Right lobe of liver (tissue), 6 donors: ENCODE measurements at regions not wholly inside any gene's neighbourhood (a gene's known extent, or its start where the extent isn't known, plus 50 kb on each side); places are given as distances from the start of the nearest gene placed in this dataset.
A peak's percentile ranks its signal among the peaks of the same experiment; 100 is the strongest.

ENCODE experiments used
- ATAC-seq, 4 donors: fragments of 200-7000 bp; cut with Tn5 transposase; one replicate each; pipeline ENCODE4 v1.9.1; 2020; ENCODE audit warnings: mild to moderate bottlenecking in 4 of 4, moderate library complexity in 4 of 4
- DNase-seq, 3 donors: peaks; one replicate each; pipeline ENCODE4 v3.0.0-alpha.2; 2020
- H3K27ac ChIP-seq, 3 donors: fragments of 200-600 bp; one replicate each; pipeline ENCODE4 v1.8.0; 2022
- H3K27me3 ChIP-seq, 2 donors: fragments of 200-600 bp; one replicate each; pipeline ENCODE4 v1.8.0; 2022
- H3K36me3 ChIP-seq, 4 donors: fragments of 200-600 bp; sonication (generic) in 1 of 4; one replicate each; pipeline versions ENCODE4 v1.5.1 to v1.8.0; 2017 to 2022; ENCODE audit warnings: control low read depth in 1 of 4
- H3K4me1 ChIP-seq, 4 donors: fragments of 200-600 bp; sonication (generic) in 1 of 4; one replicate each; pipeline versions ENCODE4 v1.5.1 to v1.8.0; 2017 to 2022; ENCODE audit warnings: control low read depth in 1 of 4
- H3K4me3 ChIP-seq, 3 donors: fragments of 200-600 bp; one replicate each; pipeline ENCODE4 v1.8.0; 2022
- H3K9me3 ChIP-seq, 4 donors: fragments of 200-600 bp; sonication (generic) in 1 of 4; one replicate each; pipeline versions ENCODE4 v1.5.1 to v1.8.0; 2017 to 2022; ENCODE audit warnings: control low read depth in 1 of 4
- POLR2A ChIP-seq: fragments of 450-650 bp; IDR thresholded peaks from one replicate; pipeline ENCODE4 v1.6.1; 2017; ENCODE audit warnings: antibody characterized with exemption, mild to moderate bottlenecking
- WGBS: methylation state at CpG from one replicate; pipeline ENCODE4 v1.1.6; 2018; ENCODE audit warnings: low coverage, low lambda C conversion rate; ENCODE audit not compliant: insufficient coverage; ENCODE audit errors: missing lambda C conversion rate; 5-methylcytosine and 5-hydroxymethylcytosine counted together
- intact Hi-C, 2 donors: fragments of 100-400 bp; cut with DNase I; formaldehyde crosslinking; loops; one replicate each; pipeline versions ENCODE4 v1.11.2 to v1.14.1; 2022
- TF ChIP-seq, protein P1 (sequence below), 4 donors: fragments of 200-600 bp in 3 of 4; fragments of 450-650 bp in 1 of 4; IDR thresholded peaks; one replicate each; pipeline versions ENCODE4 v1.5.1 to v1.8.0; 2016 to 2022; ENCODE audit warnings: antibody characterized with exemption in 4 of 4, mild to moderate bottlenecking in 2 of 4
- donor health status: DM: no; HTN: yes; CAD: no.
- donor health status: DM: no; HTN: no; CAD: no.
- donor health status: DM: no; HTN: no; CAD: no.
- donor health status: DM: no; HTN: yes; CAD: no.
- donor health status: DM: no; HTN: yes; CAD: no.

DNA sequence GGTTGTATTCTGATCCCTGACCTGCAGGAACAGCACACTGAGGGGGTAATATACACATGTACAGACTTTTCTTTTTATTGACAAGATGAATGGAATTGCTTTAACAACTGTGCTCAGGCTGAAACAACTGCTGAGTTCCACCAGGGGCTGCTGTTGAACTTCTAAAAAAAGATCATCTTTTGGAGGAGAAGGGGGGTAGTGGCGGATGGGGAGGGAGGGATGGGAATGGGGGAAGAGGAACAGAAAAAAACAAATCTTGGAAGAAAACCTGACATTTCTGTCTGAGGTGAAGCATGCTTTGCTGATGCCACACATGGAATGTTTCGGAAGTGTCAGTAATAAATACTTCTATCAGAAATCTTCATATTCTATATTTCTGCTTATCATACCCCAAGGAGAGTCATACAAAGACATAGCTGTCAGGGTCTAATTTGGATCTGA lies 75.0 kb downstream of the RWDD3 start:
- ATAC-seq (peak; percentile 43 to 51 (median 50)), DNase-seq (no peak)
- 39% methylated on average over 2 of the region's 2 CpGs for WGBS
- no peak overlapping the region for H3K27ac ChIP-seq
- H3K36me3 ChIP-seq = no peaks in the 10 kb centered on the region
- no peaks in the 10 kb centered on the region for H3K9me3 ChIP-seq
- no peak overlapping the region for H3K4me3 ChIP-seq
- no peak for TF ChIP-seq POLR2A
- TF ChIP-seq, protein P1, sequence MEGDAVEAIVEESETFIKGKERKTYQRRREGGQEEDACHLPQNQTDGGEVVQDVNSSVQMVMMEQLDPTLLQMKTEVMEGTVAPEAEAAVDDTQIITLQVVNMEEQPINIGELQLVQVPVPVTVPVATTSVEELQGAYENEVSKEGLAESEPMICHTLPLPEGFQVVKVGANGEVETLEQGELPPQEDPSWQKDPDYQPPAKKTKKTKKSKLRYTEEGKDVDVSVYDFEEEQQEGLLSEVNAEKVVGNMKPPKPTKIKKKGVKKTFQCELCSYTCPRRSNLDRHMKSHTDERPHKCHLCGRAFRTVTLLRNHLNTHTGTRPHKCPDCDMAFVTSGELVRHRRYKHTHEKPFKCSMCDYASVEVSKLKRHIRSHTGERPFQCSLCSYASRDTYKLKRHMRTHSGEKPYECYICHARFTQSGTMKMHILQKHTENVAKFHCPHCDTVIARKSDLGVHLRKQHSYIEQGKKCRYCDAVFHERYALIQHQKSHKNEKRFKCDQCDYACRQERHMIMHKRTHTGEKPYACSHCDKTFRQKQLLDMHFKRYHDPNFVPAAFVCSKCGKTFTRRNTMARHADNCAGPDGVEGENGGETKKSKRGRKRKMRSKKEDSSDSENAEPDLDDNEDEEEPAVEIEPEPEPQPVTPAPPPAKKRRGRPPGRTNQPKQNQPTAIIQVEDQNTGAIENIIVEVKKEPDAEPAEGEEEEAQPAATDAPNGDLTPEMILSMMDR (IDR thresholded peaks at IDR 0.05) = peak in 3 of 4 donors; percentile 41 to 49 (median 42)
- intact Hi-C loops = no loop called here
- H3K4me1 ChIP-seq = no peaks in the 10 kb centered on the region
- no peaks in the 10 kb centered on the region for H3K27me3 ChIP-seq

DNA sequence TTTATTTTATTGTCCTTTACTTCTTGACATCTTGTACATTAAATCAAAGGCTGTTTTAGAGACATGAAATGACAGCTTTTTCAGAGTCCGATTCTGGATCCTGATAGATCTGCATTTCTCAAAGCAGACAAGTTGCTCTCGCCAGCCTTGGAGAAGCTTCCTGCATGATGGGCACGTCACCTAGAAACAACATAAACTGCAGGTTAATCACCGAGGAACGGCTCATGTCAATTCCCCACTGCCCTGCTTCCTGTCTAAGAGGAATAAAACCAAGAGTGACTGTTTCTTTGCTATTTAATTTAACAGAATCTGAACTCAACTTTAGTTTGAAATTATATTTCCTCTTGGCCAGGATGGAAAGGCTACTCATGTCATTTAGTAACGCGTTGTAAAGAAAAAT lies 77.0 kb downstream of the RWDD3 start:
- WGBS = 27% methylated on average over 7 of the region's 7 CpGs
- no peak overlapping the region for H3K27ac ChIP-seq
- H3K4me1 ChIP-seq = no peaks in the 10 kb centered on the region

DNA sequence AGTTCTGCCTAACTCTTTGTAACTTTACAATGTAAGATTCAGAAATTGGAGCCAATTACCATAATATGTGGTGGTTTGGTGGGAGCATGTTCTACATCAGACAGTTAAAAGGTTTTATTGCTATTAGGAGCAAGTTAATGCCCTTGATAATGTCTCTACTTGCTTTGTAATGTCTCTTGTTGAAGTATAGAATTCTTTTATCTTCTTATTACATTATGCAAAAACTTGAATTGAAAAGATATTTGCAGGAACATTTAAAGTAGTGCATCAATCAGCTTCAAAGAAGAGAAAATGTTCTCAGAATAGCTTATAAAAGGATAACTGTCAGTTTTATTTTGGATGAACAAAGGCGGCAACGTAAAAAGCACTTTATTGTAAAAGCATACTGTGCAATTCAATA lies 77.8 kb downstream of the RWDD3 start:
- no peak for TF ChIP-seq POLR2A
- TF ChIP-seq, protein P1 (IDR thresholded peaks at IDR 0.05) = no peak
- no peak for ATAC-seq
- H3K4me1 ChIP-seq = no peaks in the 10 kb centered on the region
- H3K27me3 ChIP-seq = no peaks in the 10 kb centered on the region
- no peaks in the 10 kb centered on the region for H3K9me3 ChIP-seq
- H3K4me3 ChIP-seq = no peak overlapping the region
- no peak overlapping the region for H3K27ac ChIP-seq
- DNase-seq = no peak
- intact Hi-C loops = no loop called here
- WGBS = 59% methylated on average over 2 of the region's 2 CpGs
- no peaks in the 10 kb centered on the region for H3K36me3 ChIP-seq

More for the DNA sequence above, 77.0 kb downstream of the RWDD3 start:
- intact Hi-C loops = no loop called here
- DNase-seq (no peak), ATAC-seq (no peak)
- no peak overlapping the region for H3K4me3 ChIP-seq
- H3K27me3 ChIP-seq = no peaks in the 10 kb centered on the region
- no peaks in the 10 kb centered on the region for H3K36me3 ChIP-seq
- TF ChIP-seq POLR2A = no peak
- TF ChIP-seq, protein P1 (IDR thresholded peaks at IDR 0.05) = no peak
- no peaks in the 10 kb centered on the region for H3K9me3 ChIP-seq

DNA sequence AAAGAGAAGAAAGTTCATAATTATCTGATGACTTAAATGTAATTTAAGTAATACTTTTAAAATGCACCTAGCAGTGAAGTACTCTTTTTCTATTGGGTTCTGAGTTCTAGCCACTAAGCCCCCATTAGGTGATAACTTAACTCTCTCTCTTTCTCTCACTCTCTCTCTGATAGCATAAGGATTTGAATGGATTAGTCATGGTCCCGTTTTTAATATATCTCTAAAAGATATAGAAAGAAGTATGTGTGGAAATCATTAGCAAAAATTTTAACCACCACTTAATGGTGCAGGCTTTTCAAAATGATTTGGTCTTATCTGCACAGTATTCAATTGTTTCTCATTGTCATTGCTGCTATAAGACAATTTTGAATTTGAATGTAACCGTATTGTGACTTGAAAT lies 78.2 kb downstream of the RWDD3 start:
- ATAC-seq (no peak), DNase-seq (no peak)
- H3K36me3 ChIP-seq = no peaks in the 10 kb centered on the region
- no peaks in the 10 kb centered on the region for H3K27me3 ChIP-seq
- H3K27ac ChIP-seq = no peak overlapping the region
- no peaks in the 10 kb centered on the region for H3K4me1 ChIP-seq
- TF ChIP-seq, protein P1 (IDR thresholded peaks at IDR 0.05) = no peak
- TF ChIP-seq POLR2A = no peak
- 34% methylated on average over 2 of the region's 2 CpGs for WGBS
- H3K9me3 ChIP-seq = no peaks in the 10 kb centered on the region
- H3K4me3 ChIP-seq = no peak overlapping the region
- intact Hi-C loops = no loop called here

DNA sequence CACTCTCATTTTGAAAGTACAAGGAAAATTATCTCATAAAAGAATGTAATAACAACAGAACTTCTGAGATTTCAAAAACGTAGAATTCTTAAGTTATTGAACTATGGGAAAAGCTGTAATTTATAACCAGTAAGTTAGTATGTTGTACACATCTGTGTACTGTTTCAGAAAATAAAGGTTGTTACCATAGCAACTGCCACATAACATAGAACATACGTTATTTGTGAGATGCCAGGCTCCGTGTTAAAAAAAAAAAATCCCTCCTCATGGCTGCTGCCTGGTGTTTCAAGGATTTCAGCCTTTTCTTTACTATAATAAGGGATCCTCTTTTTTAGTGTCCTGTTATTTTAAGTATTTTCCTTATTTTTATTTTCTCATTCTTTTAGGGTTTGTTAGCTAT lies 79.5 kb downstream of the RWDD3 start:
- TF ChIP-seq POLR2A = no peak
- TF ChIP-seq, protein P1 (IDR thresholded peaks at IDR 0.05) = no peak
- no peak overlapping the region for H3K27ac ChIP-seq
- intact Hi-C loops = no loop called here
- DNase-seq = no peak
- no peak overlapping the region for H3K4me3 ChIP-seq
- ATAC-seq = no peak
- H3K27me3 ChIP-seq = no peaks in the 10 kb centered on the region
- no peaks in the 10 kb centered on the region for H3K36me3 ChIP-seq
- WGBS = 57% methylated on average over 3 of the region's 3 CpGs
- H3K4me1 ChIP-seq = no peaks in the 10 kb centered on the region
- H3K9me3 ChIP-seq = no peaks in the 10 kb centered on the region
